Endothelial cell of umbilical vein (primary cell): ENCODE measurements at regions not wholly inside any gene's neighbourhood (a gene's known extent, or its start where the extent isn't known, plus 50 kb on each side); places are given as distances from the start of the nearest gene placed in this dataset.

ENCODE experiments used
- BruUV-seq: library from RNA; stranded (reverse); fragments of 400-500 nt; replicated peaks from 2 replicates; lab custom pipeline; 2021; lab: Mats Ljungman, UMichigan
- CTCF ChIA-PET: fragments of 300-600, 350-600 bp; sonication (Branson Sonifier 250); formaldehyde crosslinking; loops from one replicate; lab custom pipeline; 2021; ENCODE audit warnings: antibody characterized with exemption, inconsistent platforms; lab: Charles Lee
- POLR2A ChIA-PET: fragments of 300-600, 350-600 bp; sonication (Branson Sonifier 250); formaldehyde crosslinking; loops from one replicate; lab custom pipeline; 2021; ENCODE audit warnings: antibody characterized with exemption, inconsistent platforms; lab: Charles Lee
- DNase-seq: peaks from one replicate; pipeline ENCODE4 v3.0.0-alpha.2; 2011; ENCODE audit warnings: low read depth, low spot score
- FAIRE-seq: peaks from 2 replicates; lab custom pipeline; 2011; peaks lifted over from hg19 to GRCh38; lab: Jason Lieb, UNC
- H2AFZ ChIP-seq: 2 replicates; pipeline ENCODE4 v1.6.0; 2012; ENCODE audit warnings: low read depth, low read length, control low read depth, inconsistent platforms
- H3K27ac ChIP-seq: 2 replicates; pipeline ENCODE4 v1.5.1; 2011; ENCODE audit warnings: low read depth, mild to moderate bottlenecking, control low read depth, low read length, moderate library complexity; ENCODE audit not compliant: insufficient read depth
- H3K27me3 ChIP-seq, 2 experiments: 2 replicates each; pipeline versions ENCODE4 v1.6.0 to v1.6.1; 2011; ENCODE audit warnings: low read length in 2 of 2, mixed read lengths in 1 of 2; ENCODE audit not compliant: control insufficient read depth in 2 of 2, insufficient read depth in 2 of 2
- H3K36me3 ChIP-seq, 2 experiments: 2 replicates in 1 of 2; 3 replicates in 1 of 2; pipeline ENCODE4 v1.5.1; 2011; ENCODE audit warnings: low read length in 2 of 2, mild to moderate bottlenecking in 1 of 2, moderate library complexity in 1 of 2; ENCODE audit not compliant: control insufficient read depth in 2 of 2, insufficient read depth in 2 of 2; ENCODE audit errors: extremely low read depth in 1 of 2
- H3K4me1 ChIP-seq: 3 replicates; pipeline ENCODE4 v1.5.1; 2011; ENCODE audit warnings: mild to moderate bottlenecking, low read length; ENCODE audit not compliant: control insufficient read depth, insufficient read depth; ENCODE audit errors: extremely low read depth
- H3K4me2 ChIP-seq: 2 replicates; pipeline ENCODE4 v1.6.1; 2011; ENCODE audit warnings: low read length, control low read depth, mixed read lengths; ENCODE audit not compliant: insufficient read depth
- H3K4me3 ChIP-seq, 3 experiments: fragments of 200-600 bp in 1 of 3; sonication (generic), shearing (Covaris generic) in 1 of 3; replicated peaks in 1 of 3; 2 replicates each; pipeline ENCODE4 v1.5.1; 2011 to 2016; ENCODE audit warnings: control low read depth in 3 of 3, low read length in 3 of 3, mild to moderate bottlenecking in 2 of 3, inconsistent platforms in 1 of 3, low read depth in 1 of 3, moderate library complexity in 1 of 3; ENCODE audit not compliant: insufficient read depth in 1 of 3
- H3K79me2 ChIP-seq: 2 replicates; pipeline ENCODE4 v1.6.0; 2012; ENCODE audit warnings: low read length, inconsistent platforms; ENCODE audit not compliant: control insufficient read depth, insufficient read depth
- H3K9ac ChIP-seq: replicated peaks from 2 replicates; pipeline ENCODE3; 2011; ENCODE audit warnings: low read length, control low read depth; ENCODE audit not compliant: insufficient read depth; ENCODE audit errors: extremely low read depth
- H3K9me1 ChIP-seq: replicated peaks from 3 replicates; pipeline ENCODE4 v1.6.0; 2011; ENCODE audit warnings: mild to moderate bottlenecking, low read length; ENCODE audit not compliant: control insufficient read depth, insufficient read depth; ENCODE audit errors: extremely low read depth
- H3K9me3 ChIP-seq: replicated peaks from 2 replicates; pipeline ENCODE4 v1.5.1; 2012; ENCODE audit warnings: low read length, inconsistent platforms; ENCODE audit not compliant: control insufficient read depth, insufficient read depth
- H4K20me1 ChIP-seq: replicated peaks from 2 replicates; pipeline ENCODE3; 2011; ENCODE audit warnings: mild to moderate bottlenecking, low read length; ENCODE audit not compliant: control insufficient read depth, insufficient read depth; ENCODE audit errors: extremely low read depth
- CTCF ChIP-seq, 2 donors: IDR thresholded peaks; 1 replicate in 1 of 2; 2 replicates in 1 of 2; pipeline ENCODE4 v1.5.1; 2011; ENCODE audit warnings: low read length in 2 of 2, mild to moderate bottlenecking in 2 of 2, moderate library complexity in 2 of 2, control low read depth in 1 of 2, inconsistent platforms in 1 of 2, low read depth in 1 of 2; ENCODE audit not compliant: insufficient read depth in 1 of 2; ENCODE audit errors: extremely low read depth in 1 of 2
- EZH2 ChIP-seq: IDR thresholded peaks from 2 replicates; pipeline ENCODE4 v1.6.1; 2012; ENCODE audit warnings: borderline replicate concordance, low read depth, mild to moderate bottlenecking, moderate library complexity, low read length, inconsistent platforms; ENCODE audit not compliant: severe bottlenecking
- FOS ChIP-seq: IDR thresholded peaks from 2 replicates; pipeline ENCODE4 v1.6.1; 2011; ENCODE audit warnings: mild to moderate bottlenecking, low read length, moderate library complexity, borderline replicate concordance; ENCODE audit not compliant: insufficient read depth
- GATA2 ChIP-seq: IDR thresholded peaks from 2 replicates; pipeline ENCODE4 v1.7.0; 2011; ENCODE audit warnings: low read depth, mild to moderate bottlenecking, moderate library complexity, mixed read lengths, low read length; ENCODE audit not compliant: insufficient read length, insufficient read depth
- JUN ChIP-seq: IDR thresholded peaks from 2 replicates; pipeline ENCODE4 v1.6.1; 2011; ENCODE audit warnings: borderline replicate concordance, low read depth; ENCODE audit not compliant: insufficient read length, insufficient read depth
- MAX ChIP-seq: IDR thresholded peaks from 2 replicates; pipeline ENCODE4 v1.6.1; 2011; ENCODE audit not compliant: insufficient read depth, insufficient read length
- MYC ChIP-seq: IDR thresholded peaks from one replicate; pipeline ENCODE4 v1.6.1; 2011; ENCODE audit warnings: mild to moderate bottlenecking, low read depth, low read length
- POLR2A ChIP-seq: IDR thresholded peaks from 2 replicates; pipeline ENCODE4 v1.6.1; 2012; ENCODE audit warnings: low read depth, mild to moderate bottlenecking, control low read depth, low read length
- POLR2AphosphoS5 ChIP-seq: IDR thresholded peaks from 2 replicates; pipeline ENCODE4 v1.6.1; 2012; ENCODE audit warnings: low read depth, mild to moderate bottlenecking, control low read depth, low read length, moderate library complexity; ENCODE audit not compliant: insufficient read depth
- dilution Hi-C: fragments of 300-500 bp; cut with MboI; formaldehyde crosslinking; loops from one replicate; pipeline ENCODE4 v1.15.0; 2019; ENCODE audit warnings: low sequenced_read_pairs; ENCODE audit not compliant: extremely low pct_ligation_motif_present
- intact Hi-C: fragments of 100-400 bp; cut with micrococcal nuclease; formaldehyde crosslinking; loops from one replicate; pipeline ENCODE4 v1.10.0; 2022

- ChIA-PET POLR2A (no interaction called here), CTCF (interaction anchor here (0.7 to 0.8 kb wide), 2 partner anchors 107 to 373 kb away, joined by 4 read pairs; no protein-coding TSS in a partner anchor)
- Histone ChIP-seq H3K4me1 (no peaks in the 10 kb centered on the region), H3K4me3 (no peak overlapping the region), H3K27me3 (peaks cover 1 to 3% of the 10 kb centered on the region in 2 experiments), H3K79me2 (no peaks in the 10 kb centered on the region), H4K20me1 (no peaks in the 10 kb centered on the region), H3K9ac (no peak overlapping the region), H2AFZ (no peak overlapping the region), H3K27ac (no peak overlapping the region), H3K9me3 (no peaks in the 10 kb centered on the region), H3K9me1 (no peaks in the 10 kb centered on the region), H3K4me2 (no peak overlapping the region), H3K36me3 (no peaks in the 10 kb centered on the region)
- dilution Hi-C loops (no loop called here), intact Hi-C loops (no loop called here)
- DNase-seq (no peak), FAIRE-seq (no peak)
- TF ChIP-seq POLR2A (no peak), POLR2AphosphoS5 (no peak), EZH2 (no peak), GATA2 (no peak), MAX (no peak), FOS (no peak), MYC (no peak), JUN (no peak), CTCF (IDR thresholded peaks at IDR 0.05; ENCODE audit: extremely low read depth in 1 of 2, insufficient read depth in 1 of 2, low read depth in 1 of 2, low read length in 2 of 2) (no peak)
- no TSS peak for BruUV-seq
Measured at GRCh38 chr12:82596483-82596882, 90.2 kb upstream of the TMTC2 start.
